ENCODE measurements at regions not wholly inside any gene's neighbourhood (a gene's known extent, or its start where the extent isn't known, plus 50 kb on each side); places are given as distances from the start of the nearest gene placed in this dataset.
"Not testable (repeated sequence)": the region's sequence is repeated elsewhere in the genome, so short reads cannot be mapped to it uniquely, and the experiment has no call there.

GRCh38 chr6:121733234-121733633, 297.8 kb downstream of the GJA1 start:
- no peaks in the 10 kb centered on the region for H3K27me3 ChIP-seq
- H3K4me3 ChIP-seq = no peak overlapping the region
- H3K4me1 ChIP-seq = peaks cover 0 to 6% (median 0%) of the 10 kb centered on the region in 3 donors
- no peaks in the 10 kb centered on the region for H3K36me3 ChIP-seq
- no peak for ATAC-seq
- TF ChIP-seq POLR2AphosphoS5 (IDR thresholded peaks at IDR 0.05) = no peak
- no peak for TF ChIP-seq CTCF (IDR thresholded peaks at IDR 0.05)
- TF ChIP-seq EP300 (IDR thresholded peaks at IDR 0.05) = no peak
- no peak for TF ChIP-seq POLR2A (IDR thresholded peaks at IDR 0.05)
- peak overlapping the region in 1 of 4 donors; percentile 12 for H3K27ac ChIP-seq
- H3K9me3 ChIP-seq = peaks cover 0 to 6% (median 0%) of the 10 kb centered on the region in 3 donors

- H3K9me3 ChIP-seq, ATAC-seq: not testable (repeated sequence)
Observed at GRCh38 chr6:121740188-121740587, 304.7 kb downstream of the GJA1 start.

GRCh38 chr6:121743691-121744090, 308.2 kb downstream of the GJA1 start:
- TF ChIP-seq POLR2AphosphoS5 (IDR thresholded peaks at IDR 0.05) (no peak), EP300 (IDR thresholded peaks at IDR 0.05) (no peak), POLR2A (IDR thresholded peaks at IDR 0.05) (no peak), CTCF (IDR thresholded peaks at IDR 0.05) (no peak)
- ATAC-seq = no peak
- WGBS, 2 donors (ENCODE audit: low coverage in 1 of 2) = 90 to 100% methylated on average over 1 of the region's 1 CpG

More at GRCh38 chr6:121740188-121740587, 304.7 kb downstream of the GJA1 start:
- WGBS, 2 donors (ENCODE audit: low coverage in 1 of 2) = 95 to 97% methylated on average over 4 to 5 of the region's 6 CpGs
- not testable (repeated sequence) for H3K27ac ChIP-seq, H3K27me3 ChIP-seq, H3K4me3 ChIP-seq, H3K36me3 ChIP-seq, H3K4me1 ChIP-seq

GRCh38 chr6:121748376-121748775, 312.9 kb downstream of the GJA1 start:
- Histone ChIP-seq H3K9me3 (no peaks in the 10 kb centered on the region), H3K4me3 (no peak overlapping the region), H3K27me3 (no peaks in the 10 kb centered on the region), H3K4me1 (no peaks in the 10 kb centered on the region), H3K27ac (no peak overlapping the region), H3K36me3 (no peaks in the 10 kb centered on the region)
- no peak for TF ChIP-seq CTCF (IDR thresholded peaks at IDR 0.05)
- TF ChIP-seq POLR2AphosphoS5 (IDR thresholded peaks at IDR 0.05) = peak; percentile 58
- TF ChIP-seq POLR2A (IDR thresholded peaks at IDR 0.05) = no peak
- no peak for TF ChIP-seq EP300 (IDR thresholded peaks at IDR 0.05)
- WGBS, 2 donors (ENCODE audit: low coverage in 1 of 2) = 24 to 68% methylated on average over 4 of the region's 4 CpGs
- ATAC-seq = no peak

More at GRCh38 chr6:121743691-121744090, 308.2 kb downstream of the GJA1 start:
- Histone ChIP-seq H3K27ac (no peak overlapping the region), H3K27me3 (no peaks in the 10 kb centered on the region), H3K4me1 (no peaks in the 10 kb centered on the region), H3K9me3 (no peaks in the 10 kb centered on the region), H3K36me3 (no peaks in the 10 kb centered on the region), H3K4me3 (no peak overlapping the region)

GRCh38 chr6:121748850-121749249, 313.4 kb downstream of the GJA1 start:
- ATAC-seq = no peak
- H3K27ac ChIP-seq = no peak overlapping the region

More at GRCh38 chr6:121748850-121749249, 313.4 kb downstream of the GJA1 start:
- 90 to 100% methylated on average over 1 to 2 of the region's 2 CpGs for WGBS, 2 donors (ENCODE audit: low coverage in 1 of 2)
- H3K9me3 ChIP-seq = no peaks in the 10 kb centered on the region
- H3K4me1 ChIP-seq = no peaks in the 10 kb centered on the region
- no peaks in the 10 kb centered on the region for H3K27me3 ChIP-seq
- H3K36me3 ChIP-seq = no peaks in the 10 kb centered on the region
- TF ChIP-seq POLR2AphosphoS5 (IDR thresholded peaks at IDR 0.05) (no peak), CTCF (IDR thresholded peaks at IDR 0.05) (no peak), POLR2A (IDR thresholded peaks at IDR 0.05) (no peak), EP300 (IDR thresholded peaks at IDR 0.05) (no peak)
- H3K4me3 ChIP-seq = no peak overlapping the region

Measured in gastroesophageal sphincter (tissue), 4 donors.